ENCODE measurements at regions not wholly inside any gene's neighbourhood (a gene's known extent, or its start where the extent isn't known, plus 50 kb on each side); places are given as distances from the start of the nearest gene placed in this dataset.

DNA sequence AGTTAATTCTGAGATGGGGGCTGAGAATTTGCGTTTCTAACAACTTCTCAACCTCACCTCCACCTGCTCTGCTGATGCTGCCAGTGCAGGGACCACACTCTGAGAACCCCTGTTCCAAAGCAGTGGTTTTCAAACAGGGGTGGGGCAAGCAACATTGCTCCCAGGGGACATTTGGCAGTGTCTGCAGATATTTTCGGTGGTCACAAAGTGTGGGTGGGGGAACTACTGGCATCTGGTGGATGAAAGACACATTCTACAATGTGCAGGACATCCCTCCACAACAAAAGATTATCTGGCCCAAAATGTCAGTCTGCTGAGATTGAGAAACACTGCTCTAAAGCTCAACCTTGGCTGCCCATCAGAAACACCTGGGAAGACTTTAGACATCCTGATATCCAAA lies 188.7 kb upstream of the SATB2 start:
- no peak for TF ChIP-seq EZH2phosphoT487 (IDR thresholded peaks at IDR 0.05; ENCODE audit: borderline replicate concordance, low read depth, low read length)
- TF ChIP-seq, protein P1, sequence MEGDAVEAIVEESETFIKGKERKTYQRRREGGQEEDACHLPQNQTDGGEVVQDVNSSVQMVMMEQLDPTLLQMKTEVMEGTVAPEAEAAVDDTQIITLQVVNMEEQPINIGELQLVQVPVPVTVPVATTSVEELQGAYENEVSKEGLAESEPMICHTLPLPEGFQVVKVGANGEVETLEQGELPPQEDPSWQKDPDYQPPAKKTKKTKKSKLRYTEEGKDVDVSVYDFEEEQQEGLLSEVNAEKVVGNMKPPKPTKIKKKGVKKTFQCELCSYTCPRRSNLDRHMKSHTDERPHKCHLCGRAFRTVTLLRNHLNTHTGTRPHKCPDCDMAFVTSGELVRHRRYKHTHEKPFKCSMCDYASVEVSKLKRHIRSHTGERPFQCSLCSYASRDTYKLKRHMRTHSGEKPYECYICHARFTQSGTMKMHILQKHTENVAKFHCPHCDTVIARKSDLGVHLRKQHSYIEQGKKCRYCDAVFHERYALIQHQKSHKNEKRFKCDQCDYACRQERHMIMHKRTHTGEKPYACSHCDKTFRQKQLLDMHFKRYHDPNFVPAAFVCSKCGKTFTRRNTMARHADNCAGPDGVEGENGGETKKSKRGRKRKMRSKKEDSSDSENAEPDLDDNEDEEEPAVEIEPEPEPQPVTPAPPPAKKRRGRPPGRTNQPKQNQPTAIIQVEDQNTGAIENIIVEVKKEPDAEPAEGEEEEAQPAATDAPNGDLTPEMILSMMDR (conservative IDR thresholded peaks at IDR 0.05; ENCODE audit: low read length), result no peak
- intact Hi-C loops (cut with micrococcal nuclease; ENCODE audit: unreplicated experiment), result no loop called here

DNA sequence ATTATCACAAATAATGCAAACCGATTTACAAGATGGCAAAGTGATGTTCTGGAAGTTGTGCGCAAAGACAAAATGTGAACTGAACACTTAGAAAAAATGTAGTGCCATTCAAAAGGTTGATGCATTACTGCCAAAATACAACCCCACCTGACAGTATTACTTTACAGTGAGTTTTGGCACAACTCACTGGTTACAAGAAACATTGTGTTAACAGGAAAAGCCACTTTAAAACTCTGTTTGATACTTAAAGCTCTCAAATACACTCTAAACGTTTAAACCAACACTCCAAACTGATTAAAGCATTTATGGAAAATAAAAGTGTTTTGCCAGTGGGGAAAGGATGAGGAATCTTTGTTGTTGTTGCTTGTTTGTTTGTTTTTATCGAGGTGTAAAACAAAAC lies 173.4 kb upstream of the SATB2 start:
- H4K20me1 ChIP-seq (ENCODE audit: insufficient read depth, low read length), result no peaks in the 10 kb centered on the region
- H3K4me2 ChIP-seq (ENCODE audit: low read length), result no peak overlapping the region
- intact Hi-C loops (cut with micrococcal nuclease; ENCODE audit: unreplicated experiment), result no loop called here
- DNase-seq (ENCODE audit: low spot score), result no peak
- H3K4me1 ChIP-seq (ENCODE audit: insufficient read depth, low read length, poor library complexity, severe bottlenecking), result no peaks in the 10 kb centered on the region
- no peak overlapping the region for H2AFZ ChIP-seq (ENCODE audit: low read length)
- no peaks in the 10 kb centered on the region for H3K9me3 ChIP-seq (ENCODE audit: low read length)
- H3K9me2 ChIP-seq (ENCODE audit: insufficient read depth, low read length), result no peaks in the 10 kb centered on the region
- BruUV-seq (replicated peaks), result no TSS peak
- H3K27ac ChIP-seq (ENCODE audit: low read depth, low read length, poor library complexity, severe bottlenecking), result no peak overlapping the region
- ChIA-PET CTCF (ENCODE audit: unreplicated experiment) (no interaction called here), POLR2A (no interaction called here)
- no peaks in the 10 kb centered on the region for H3K79me2 ChIP-seq (ENCODE audit: insufficient read depth, low read depth, low read length)
- H3K4me3 ChIP-seq (ENCODE audit: low read depth, low read length, poor library complexity, severe bottlenecking), result no peak overlapping the region
- H3K36me3 ChIP-seq (ENCODE audit: insufficient read depth, low read length), result no peaks in the 10 kb centered on the region
- no peak for TF ChIP-seq EZH2phosphoT487 (IDR thresholded peaks at IDR 0.05; ENCODE audit: borderline replicate concordance, low read depth, low read length)
- TF ChIP-seq, protein P1 (conservative IDR thresholded peaks at IDR 0.05; ENCODE audit: low read length), result no peak

More for the DNA sequence above, 188.7 kb upstream of the SATB2 start:
- POLR2A ChIA-PET, result no interaction called here
- CTCF ChIA-PET (ENCODE audit: unreplicated experiment), result no interaction called here
- Histone ChIP-seq H3K79me2 (ENCODE audit: insufficient read depth, low read depth, low read length) (no peaks in the 10 kb centered on the region), H4K20me1 (ENCODE audit: insufficient read depth, low read length) (no peaks in the 10 kb centered on the region), H3K4me1 (ENCODE audit: insufficient read depth, low read length, poor library complexity, severe bottlenecking) (no peaks in the 10 kb centered on the region), H3K4me3 (ENCODE audit: low read depth, low read length, poor library complexity, severe bottlenecking) (no peak overlapping the region), H2AFZ (ENCODE audit: low read length) (no peak overlapping the region), H3K9me2 (ENCODE audit: insufficient read depth, low read length) (no peaks in the 10 kb centered on the region), H3K36me3 (ENCODE audit: insufficient read depth, low read length) (no peaks in the 10 kb centered on the region), H3K9me3 (ENCODE audit: low read length) (no peaks in the 10 kb centered on the region), H3K27ac (ENCODE audit: low read depth, low read length, poor library complexity, severe bottlenecking) (no peak overlapping the region), H3K4me2 (ENCODE audit: low read length) (no peak overlapping the region)
- DNase-seq (ENCODE audit: low spot score), result peak; percentile 12
- no TSS peak for BruUV-seq (replicated peaks)

DNA sequence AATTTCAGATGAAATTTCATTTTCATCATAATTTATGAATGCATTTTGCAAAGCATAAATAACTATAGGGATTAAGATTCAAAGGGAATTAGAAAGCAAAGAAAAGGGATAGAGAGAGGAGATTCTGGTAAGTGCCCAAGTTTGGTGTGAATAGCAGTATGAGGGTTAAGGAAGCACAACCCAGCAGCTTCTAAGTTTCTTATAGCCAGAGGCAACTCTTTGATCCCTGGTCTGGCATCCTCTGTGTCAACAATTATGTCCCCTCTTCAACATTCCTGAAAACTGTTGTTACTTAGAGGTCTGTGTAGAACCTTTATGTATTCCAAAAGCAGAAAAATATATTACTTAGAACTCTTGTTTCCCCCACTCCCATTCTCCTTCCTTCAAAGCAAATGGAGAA lies 171.6 kb upstream of the SATB2 start:
- intact Hi-C loops (cut with micrococcal nuclease; ENCODE audit: unreplicated experiment), result no loop called here
- BruUV-seq (replicated peaks), result no TSS peak
- H3K4me2 ChIP-seq (ENCODE audit: low read length), result no peak overlapping the region
- no peak overlapping the region for H3K27ac ChIP-seq (ENCODE audit: low read depth, low read length, poor library complexity, severe bottlenecking)
- H3K4me3 ChIP-seq (ENCODE audit: low read depth, low read length, poor library complexity, severe bottlenecking), result no peak overlapping the region
- no peaks in the 10 kb centered on the region for H3K4me1 ChIP-seq (ENCODE audit: insufficient read depth, low read length, poor library complexity, severe bottlenecking)
- POLR2A ChIA-PET, result no interaction called here
- H3K9me2 ChIP-seq (ENCODE audit: insufficient read depth, low read length), result no peaks in the 10 kb centered on the region
- CTCF ChIA-PET (ENCODE audit: unreplicated experiment), result no interaction called here
- no peak overlapping the region for H2AFZ ChIP-seq (ENCODE audit: low read length)
- no peaks in the 10 kb centered on the region for H3K36me3 ChIP-seq (ENCODE audit: insufficient read depth, low read length)
- no peak for DNase-seq (ENCODE audit: low spot score)
- TF ChIP-seq EZH2phosphoT487 (IDR thresholded peaks at IDR 0.05; ENCODE audit: borderline replicate concordance, low read depth, low read length), result no peak
- TF ChIP-seq, protein P1 (conservative IDR thresholded peaks at IDR 0.05; ENCODE audit: low read length), result no peak
- H4K20me1 ChIP-seq (ENCODE audit: insufficient read depth, low read length), result no peaks in the 10 kb centered on the region
- no peaks in the 10 kb centered on the region for H3K79me2 ChIP-seq (ENCODE audit: insufficient read depth, low read depth, low read length)
- no peaks in the 10 kb centered on the region for H3K9me3 ChIP-seq (ENCODE audit: low read length)

Measured in OCI-LY7 (cell line).